Osteoblast (primary cell): ENCODE measurements at regions not wholly inside any gene's neighbourhood (a gene's known extent, or its start where the extent isn't known, plus 50 kb on each side); places are given as distances from the start of the nearest gene placed in this dataset.

Source experiments
- DNase-seq: peaks from one replicate; pipeline ENCODE4 v3.0.0; 2011; ENCODE audit warnings: low spot score, mixed read lengths; ENCODE audit not compliant: insufficient read length; ENCODE audit errors: missing footprints
- H2AFZ ChIP-seq: 2 replicates; pipeline ENCODE4 v1.6.0; 2011; ENCODE audit warnings: mild to moderate bottlenecking, low read length
- H3K27ac ChIP-seq: 2 replicates; pipeline ENCODE4 v1.5.1; 2011; ENCODE audit warnings: mild to moderate bottlenecking, low read depth, low read length, moderate library complexity
- H3K27me3 ChIP-seq: 2 replicates; pipeline ENCODE4 v1.6.0; 2012; ENCODE audit warnings: mild to moderate bottlenecking, control low read depth, inconsistent platforms, low read length, moderate library complexity; ENCODE audit not compliant: insufficient read depth
- H3K36me3 ChIP-seq: 2 replicates; pipeline ENCODE4 v1.5.1; 2011; ENCODE audit warnings: mild to moderate bottlenecking, low read length, control low read depth, moderate library complexity; ENCODE audit not compliant: insufficient read depth
- H3K4me1 ChIP-seq: 2 replicates; pipeline ENCODE4 v1.5.1; 2011; ENCODE audit warnings: mild to moderate bottlenecking, low read length, control low read depth, moderate library complexity; ENCODE audit not compliant: insufficient read depth
- H3K4me2 ChIP-seq: 2 replicates; pipeline ENCODE4 v1.6.0; 2011; ENCODE audit warnings: mild to moderate bottlenecking, low read length; ENCODE audit not compliant: insufficient read depth
- H3K4me3 ChIP-seq: fragments of 200-600 bp; sonication (generic); 3 replicates; pipeline ENCODE4 v1.5.1; 2012; ENCODE audit warnings: mild to moderate bottlenecking, low read length, inconsistent platforms; ENCODE audit not compliant: insufficient read depth
- H3K79me2 ChIP-seq: 2 replicates; pipeline ENCODE4 v1.6.0; 2012; ENCODE audit warnings: mild to moderate bottlenecking, low read length, control low read depth, inconsistent platforms; ENCODE audit not compliant: insufficient read depth
- H3K9me3 ChIP-seq: 2 replicates; pipeline ENCODE4 v1.5.1; 2011; ENCODE audit warnings: low read depth, low read length, control low read depth
- H4K20me1 ChIP-seq: 2 replicates; pipeline ENCODE4 v1.6.0; 2012; ENCODE audit warnings: mild to moderate bottlenecking, low read length, control low read depth; ENCODE audit not compliant: insufficient read depth
- CTCF ChIP-seq: IDR thresholded peaks from 2 replicates; pipeline ENCODE4 v1.5.1; 2011; ENCODE audit warnings: mild to moderate bottlenecking, low read depth, low read length, moderate library complexity; ENCODE audit errors: extremely low read depth

DNA sequence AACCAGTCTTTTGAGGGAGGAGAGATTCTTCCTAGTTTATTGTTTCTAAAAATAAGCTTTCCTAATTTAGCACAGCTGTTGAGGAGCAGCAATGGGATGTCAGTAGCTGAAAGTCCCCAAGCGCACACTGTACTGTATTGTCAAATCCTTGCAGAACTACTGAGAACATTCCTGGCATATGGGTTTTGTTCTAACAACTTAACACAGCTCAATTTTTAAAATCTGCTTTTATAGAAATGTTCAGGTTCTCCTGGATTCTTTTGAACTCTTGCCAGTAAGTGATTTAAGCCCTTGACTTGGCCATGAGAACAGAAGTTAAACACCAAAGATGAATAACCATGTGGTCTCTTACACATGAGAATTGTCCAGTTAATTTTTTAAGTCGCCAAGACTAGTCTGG is 218.6 kb downstream of the FAT3 start:
- Histone ChIP-seq H3K4me1 (no peaks in the 10 kb centered on the region), H3K36me3 (no peaks in the 10 kb centered on the region), H4K20me1 (no peaks in the 10 kb centered on the region), H3K27me3 (no peaks in the 10 kb centered on the region), H2AFZ (no peak overlapping the region), H3K79me2 (no peaks in the 10 kb centered on the region), H3K9me3 (no peaks in the 10 kb centered on the region), H3K4me3 (no peak overlapping the region), H3K27ac (no peak overlapping the region), H3K4me2 (no peak overlapping the region)
- no peak for DNase-seq
- TF ChIP-seq CTCF, result no peak

DNA sequence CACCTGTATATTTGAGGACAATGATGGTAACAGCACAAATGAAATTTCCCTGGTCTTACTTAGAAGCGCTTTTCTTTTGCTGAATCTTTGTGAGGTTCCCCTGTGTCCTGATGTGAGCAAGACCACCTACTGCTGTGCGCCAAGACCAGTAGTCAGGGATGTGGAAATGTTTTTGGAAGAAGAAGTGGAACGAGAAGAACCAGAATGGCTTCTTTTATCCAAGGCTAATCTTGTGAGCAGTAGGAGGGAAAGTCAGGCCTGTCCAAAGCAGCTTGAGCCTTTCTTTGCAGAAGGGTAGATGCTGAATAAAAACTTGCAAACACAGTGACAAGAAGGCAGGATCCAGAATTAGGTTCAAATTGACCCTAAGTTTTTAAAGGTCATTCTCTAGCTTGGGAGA is 223.0 kb downstream of the FAT3 start:
- Histone ChIP-seq H3K27me3 (no peaks in the 10 kb centered on the region), H4K20me1 (no peaks in the 10 kb centered on the region), H3K4me2 (no peak overlapping the region), H2AFZ (no peak overlapping the region), H3K36me3 (no peaks in the 10 kb centered on the region), H3K4me1 (no peaks in the 10 kb centered on the region), H3K27ac (no peak overlapping the region), H3K79me2 (no peaks in the 10 kb centered on the region), H3K4me3 (no peak overlapping the region), H3K9me3 (no peaks in the 10 kb centered on the region)
- no peak for DNase-seq
- TF ChIP-seq CTCF, result no peak

GRCh38 chr11:92449222-92449621 is 224.6 kb downstream of the FAT3 start:
- H3K36me3 ChIP-seq, result no peaks in the 10 kb centered on the region
- no peak for TF ChIP-seq CTCF
- H3K27me3 ChIP-seq, result no peaks in the 10 kb centered on the region

GRCh38 chr11:92449780-92450179 is 225.2 kb downstream of the FAT3 start:
- no peak overlapping the region for H3K4me2 ChIP-seq
- H3K27ac ChIP-seq, result no peak overlapping the region
- TF ChIP-seq CTCF, result no peak
- no peaks in the 10 kb centered on the region for H3K27me3 ChIP-seq
- no peak overlapping the region for H2AFZ ChIP-seq
- no peaks in the 10 kb centered on the region for H4K20me1 ChIP-seq
- H3K36me3 ChIP-seq, result no peaks in the 10 kb centered on the region
- no peak overlapping the region for H3K4me3 ChIP-seq
- no peak for DNase-seq
- H3K4me1 ChIP-seq, result peaks cover 5% of the 10 kb centered on the region
- no peaks in the 10 kb centered on the region for H3K9me3 ChIP-seq
- no peaks in the 10 kb centered on the region for H3K79me2 ChIP-seq

More at GRCh38 chr11:92449222-92449621, 224.6 kb downstream of the FAT3 start:
- H3K4me3 ChIP-seq, result no peak overlapping the region
- H3K4me1 ChIP-seq, result peaks cover 5% of the 10 kb centered on the region
- H3K27ac ChIP-seq, result no peak overlapping the region
- no peaks in the 10 kb centered on the region for H3K9me3 ChIP-seq
- H4K20me1 ChIP-seq, result no peaks in the 10 kb centered on the region
- no peak overlapping the region for H2AFZ ChIP-seq
- H3K79me2 ChIP-seq, result no peaks in the 10 kb centered on the region
- DNase-seq, result no peak
- H3K4me2 ChIP-seq, result no peak overlapping the region
